AG08395 (cell line): ENCODE measurements at regions not wholly inside any gene's neighbourhood (a gene's known extent, or its start where the extent isn't known, plus 50 kb on each side); places are given as distances from the start of the nearest gene placed in this dataset.

Source experiments
- DNase-seq: peaks from one replicate; pipeline ENCODE4 v3.0.0; 2012; ENCODE audit warnings: mixed read lengths, low spot score

- no peak for DNase-seq
These were observed 60.2 kb downstream of the ADAMTS1 start for GRCh38 chr21:26784974-26785373.

DNA sequence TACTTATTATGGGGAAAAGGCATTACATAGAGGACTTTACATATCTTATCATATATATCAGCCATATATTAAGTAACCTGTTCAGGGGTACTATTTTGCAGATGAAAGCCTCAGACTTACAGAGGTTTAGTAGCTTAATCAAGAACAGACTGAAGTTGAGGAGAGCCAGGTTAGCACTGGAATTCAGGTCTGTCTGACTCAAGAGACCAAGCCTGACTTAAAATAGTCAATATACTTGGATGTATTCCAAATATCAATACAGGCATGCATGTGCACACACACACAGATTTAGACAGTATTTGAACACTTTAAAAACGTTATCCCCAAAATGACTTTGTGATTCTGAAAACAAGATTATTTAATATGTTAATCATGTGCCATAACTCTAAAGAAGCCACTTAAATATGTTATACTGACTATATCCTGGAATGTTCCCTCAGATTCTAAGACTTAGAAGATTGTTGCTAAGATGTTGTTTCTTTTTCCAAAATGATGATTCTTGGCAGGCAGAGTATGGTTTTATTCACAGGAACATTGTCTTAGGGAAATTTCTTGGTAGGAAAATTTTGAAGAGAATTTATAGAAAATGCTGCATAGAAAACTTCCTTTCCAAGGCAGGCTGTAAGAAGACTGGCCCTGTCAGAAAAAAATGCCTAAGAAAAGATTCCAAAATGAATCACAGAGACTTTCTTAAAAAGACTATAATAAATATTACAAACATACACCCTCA, 61.6 kb downstream of the ADAMTS1 start:
- no peak for DNase-seq

DNA sequence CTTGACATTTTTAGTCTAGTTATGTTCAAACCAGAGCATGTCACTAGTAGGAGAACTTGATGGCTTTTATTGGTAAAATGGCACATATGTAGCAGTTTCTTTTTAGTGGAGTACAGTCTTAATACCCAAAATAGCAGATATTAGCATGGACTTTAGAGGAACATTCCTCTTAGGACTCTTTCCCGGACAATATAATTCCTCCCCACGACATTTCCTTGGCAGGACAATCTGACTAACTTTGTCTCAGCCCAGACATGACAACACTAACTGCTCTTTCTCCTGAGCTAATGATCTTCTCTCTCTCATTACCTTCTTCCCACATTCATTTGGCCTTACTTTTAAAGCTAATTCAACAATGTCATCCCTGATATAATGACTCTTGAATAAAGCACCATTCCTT, 62.5 kb downstream of the ADAMTS1 start:
- no peak for DNase-seq

GRCh38 chr21:26782331-26782730, 62.9 kb downstream of the ADAMTS1 start:
- no peak for DNase-seq

- DNase-seq = no peak
These were observed 63.9 kb downstream of the ADAMTS1 start for GRCh38 chr21:26781331-26781730.

DNA sequence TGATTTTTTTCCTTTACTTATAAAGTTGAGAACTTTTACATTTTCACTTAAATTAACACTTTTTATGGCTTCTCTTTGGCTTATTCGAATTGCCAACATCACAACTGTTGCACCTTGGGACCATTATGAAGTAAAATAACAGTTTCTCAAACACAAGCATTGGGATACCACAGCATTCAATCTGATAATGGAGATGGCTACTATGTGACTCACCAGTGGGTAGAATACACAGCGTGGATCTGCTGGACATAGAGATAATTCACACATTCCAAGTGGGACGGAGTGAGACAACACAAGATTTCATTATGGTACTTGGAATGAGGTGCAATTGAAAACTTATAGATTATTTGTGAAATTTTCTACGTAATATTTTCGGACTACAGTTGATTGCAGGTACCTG, 68.0 kb downstream of the ADAMTS1 start:
- no peak for DNase-seq

- DNase-seq = peak; percentile 29
These were observed 68.7 kb downstream of the ADAMTS1 start for GRCh38 chr21:26776310-26777021.

GRCh38 chr21:26773058-26773457, 72.2 kb downstream of the ADAMTS1 start:
- DNase-seq = no peak

DNA sequence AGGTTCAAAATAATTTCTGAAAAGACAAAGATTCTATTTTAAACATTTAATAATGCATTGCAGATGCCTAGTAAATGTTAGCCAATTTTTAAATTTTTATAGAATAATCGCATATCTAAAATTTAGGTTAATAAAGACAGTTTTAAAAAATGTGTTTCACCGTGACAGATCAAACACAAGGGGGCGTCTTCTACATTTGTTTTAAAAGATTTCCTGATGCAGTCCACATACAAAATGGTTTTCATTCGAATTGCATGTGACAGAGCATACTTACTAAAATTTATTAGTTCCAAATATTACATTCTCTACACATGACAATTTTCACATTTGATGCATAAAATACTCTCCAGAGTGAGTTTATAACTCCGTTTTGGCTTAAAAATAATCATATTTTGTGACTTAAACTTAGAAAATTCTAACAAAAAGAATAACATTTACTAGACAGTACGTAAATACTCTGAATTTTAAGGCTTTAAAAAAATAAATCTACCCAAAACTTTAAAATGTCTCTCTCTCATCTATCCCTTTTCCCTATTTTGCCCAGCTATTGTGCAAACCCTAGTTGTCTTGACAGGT, 75.5 kb downstream of the ADAMTS1 start:
- DNase-seq = peak; percentile 42

DNA sequence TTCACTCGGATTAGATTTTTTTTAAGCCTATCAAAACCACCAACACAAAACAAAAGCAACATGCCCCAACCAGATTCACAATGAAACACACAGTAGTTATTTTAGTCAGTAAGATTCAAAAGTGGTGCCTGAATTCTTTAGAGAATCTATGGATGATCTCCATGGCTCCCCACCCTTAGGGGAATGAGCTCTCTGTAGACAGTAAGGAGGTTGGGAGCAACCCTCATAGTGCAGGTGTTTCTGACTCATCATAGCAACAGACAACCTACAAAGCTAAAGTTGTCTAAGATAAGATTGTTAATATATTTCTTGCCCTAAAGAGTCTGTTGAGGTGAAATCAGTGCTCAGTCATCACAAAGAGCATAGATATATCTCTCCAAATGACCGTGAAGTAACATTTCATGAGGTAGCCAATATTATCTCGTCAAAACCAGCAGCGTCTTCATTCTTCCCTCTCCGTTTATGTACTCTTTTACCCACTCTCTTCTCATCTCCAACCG, 78.3 kb downstream of the ADAMTS1 start:
- no peak for DNase-seq

GRCh38 chr21:26761174-26761915, 83.9 kb downstream of the ADAMTS1 start:
- no peak for DNase-seq

GRCh38 chr21:26759731-26760130, 85.5 kb downstream of the ADAMTS1 start:
- DNase-seq = no peak

DNA sequence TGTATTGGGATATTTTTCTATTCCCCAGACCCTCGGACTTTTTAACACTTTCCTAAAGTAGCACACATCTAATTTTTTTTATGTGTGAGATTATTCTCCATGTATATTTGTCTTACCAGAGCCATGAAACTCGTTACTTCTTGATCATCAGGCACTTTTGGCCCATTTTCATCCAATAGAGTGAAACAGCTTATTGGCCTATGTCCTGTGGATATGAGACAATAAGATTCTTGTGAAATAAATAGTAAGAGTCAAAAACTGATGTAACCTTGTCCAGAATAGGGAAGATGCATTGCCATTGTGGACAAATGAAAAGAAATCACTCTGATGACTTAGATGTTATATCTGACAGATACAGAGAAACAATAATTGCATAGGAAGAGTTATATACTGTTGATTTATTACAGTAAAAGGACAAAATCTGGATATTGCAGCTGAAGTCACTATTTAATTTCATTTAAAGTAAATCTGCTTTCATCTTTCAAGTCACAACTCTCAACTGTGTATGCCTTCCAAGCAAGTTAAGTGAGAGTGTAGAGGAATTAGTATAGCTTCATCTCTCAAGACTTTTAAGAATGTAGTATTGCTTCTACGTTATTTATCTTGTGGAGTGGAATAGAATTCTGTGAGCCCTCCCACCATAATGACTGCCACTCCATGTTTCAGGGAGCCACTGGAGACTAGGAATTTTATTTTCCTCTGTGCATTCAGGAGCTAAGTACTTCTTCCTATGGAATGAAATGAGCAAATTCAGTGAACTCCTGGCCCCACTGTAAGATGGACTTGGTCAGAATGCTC, 86.9 kb downstream of the ADAMTS1 start:
- DNase-seq = no peak

DNA sequence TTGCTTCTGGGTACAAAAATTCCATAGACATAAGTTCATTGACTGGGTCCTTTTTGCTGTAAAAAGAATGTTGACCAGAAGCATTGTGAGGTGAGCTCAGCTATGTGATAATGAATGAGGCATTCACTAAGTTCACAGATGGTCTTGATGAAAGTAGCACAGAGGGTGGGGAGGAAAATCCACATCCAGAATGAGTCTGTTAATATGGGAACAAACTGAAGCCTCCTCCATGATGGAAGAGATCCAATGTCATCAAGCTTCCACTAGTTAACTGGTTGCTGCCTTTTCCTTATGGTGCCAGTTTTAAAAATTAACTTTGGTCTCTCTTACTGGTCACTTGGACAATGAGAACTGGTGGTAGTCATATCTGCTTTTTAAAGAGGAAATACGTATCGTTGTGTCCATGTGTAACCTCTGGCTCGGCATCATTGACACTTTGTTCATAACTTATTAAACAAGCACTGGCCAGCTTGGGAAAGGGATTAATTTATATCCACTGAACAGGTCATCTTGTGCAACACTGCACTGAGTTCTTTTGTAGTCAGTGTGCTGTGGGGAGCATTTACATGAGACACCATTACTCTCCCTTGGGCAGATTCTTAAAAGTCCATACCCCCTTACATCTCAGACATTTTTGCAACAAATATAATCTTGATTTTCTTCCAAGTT, 88.6 kb downstream of the ADAMTS1 start:
- DNase-seq = peak; percentile 49

- DNase-seq = no peak
These were observed 90.4 kb downstream of the ADAMTS1 start for GRCh38 chr21:26754853-26755252.

DNA sequence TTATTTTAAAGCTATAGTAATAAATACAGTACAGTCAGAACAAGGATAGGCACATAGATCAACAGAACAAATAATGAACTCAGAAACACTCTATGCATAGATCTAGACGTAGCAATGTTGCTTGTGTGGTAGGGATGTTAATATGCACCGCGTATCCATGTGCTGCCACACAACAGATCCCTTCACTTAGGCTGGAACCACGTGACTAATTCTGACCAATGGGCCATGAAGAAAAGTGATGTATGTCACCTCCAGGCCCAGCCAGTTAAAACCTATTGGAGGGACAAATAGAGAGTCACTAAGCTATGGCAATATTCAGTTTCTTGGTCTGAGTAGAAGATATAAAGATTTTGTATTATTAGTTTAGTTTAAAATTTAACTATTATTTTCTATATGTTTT, 91.4 kb downstream of the ADAMTS1 start:
- DNase-seq = no peak

- no peak for DNase-seq
These were observed 92.4 kb downstream of the ADAMTS1 start for GRCh38 chr21:26752849-26753248.

GRCh38 chr21:26751305-26751704, 93.9 kb downstream of the ADAMTS1 start:
- DNase-seq = no peak

- DNase-seq = no peak
These were observed 97.1 kb downstream of the ADAMTS1 start for GRCh38 chr21:26748066-26748465.

- no peak for DNase-seq
These were observed 98.0 kb downstream of the ADAMTS1 start for GRCh38 chr21:26747216-26747615.

GRCh38 chr21:26743524-26743923, 101.7 kb downstream of the ADAMTS1 start:
- no peak for DNase-seq
